Smooth muscle cell (in vitro differentiated cells): ENCODE measurements at regions not wholly inside any gene's neighbourhood (a gene's known extent, or its start where the extent isn't known, plus 50 kb on each side); places are given as distances from the start of the nearest gene placed in this dataset.

ENCODE experiments used
- DNase-seq: peaks from one replicate; lab custom pipeline; 2025; ENCODE audit not compliant: unreplicated experiment; lab: John Stamatoyannopoulos, UW
- H2AFZ ChIP-seq: fragments of 200-600 bp; sonication (generic); 2 replicates; pipeline ENCODE4 v1.6.0; 2016; ENCODE audit warnings: antibody characterized with exemption, low read depth, mild to moderate bottlenecking
- H3F3A ChIP-seq: fragments of 200-600 bp; sonication (generic); 2 replicates; pipeline ENCODE4 v1.6.0; 2017; ENCODE audit warnings: antibody characterized with exemption, low read depth
- H3K27ac ChIP-seq: fragments of 200-600 bp; sonication (generic); 2 replicates; pipeline ENCODE4 v1.5.1; 2016; ENCODE audit warnings: low read depth, mild to moderate bottlenecking
- H3K27me3 ChIP-seq: fragments of 200-600 bp; sonication (generic); 2 replicates; pipeline ENCODE4 v1.6.1; 2016; ENCODE audit warnings: low read depth, mild to moderate bottlenecking
- H3K36me3 ChIP-seq: fragments of 200-600 bp; sonication (generic); 2 replicates; pipeline ENCODE4 v1.5.1; 2016; ENCODE audit warnings: low read depth
- H3K4me1 ChIP-seq: fragments of 200-600 bp; sonication (generic); 2 replicates; pipeline ENCODE4 v1.5.1; 2016; ENCODE audit warnings: low read depth
- H3K4me2 ChIP-seq: fragments of 200-600 bp; sonication (generic); 2 replicates; pipeline ENCODE4 v1.6.0; 2016; ENCODE audit warnings: mild to moderate bottlenecking
- H3K4me3 ChIP-seq: fragments of 200-600 bp; sonication (generic); 2 replicates; pipeline ENCODE4 v1.5.1; 2016; ENCODE audit warnings: mild to moderate bottlenecking
- H3K79me2 ChIP-seq: fragments of 200-600 bp; sonication (generic); 2 replicates; pipeline ENCODE4 v1.6.0; 2016; ENCODE audit warnings: low read depth, mild to moderate bottlenecking
- H3K9ac ChIP-seq: fragments of 200-600 bp; sonication (generic); 2 replicates; pipeline ENCODE4 v1.6.0; 2016; ENCODE audit warnings: low read depth
- H3K9me3 ChIP-seq: fragments of 200-600 bp; sonication (generic); replicated peaks from 2 replicates; pipeline ENCODE4 v1.5.1; 2016; ENCODE audit warnings: low read depth
- H4K20me1 ChIP-seq: fragments of 200-600 bp; sonication (generic); 2 replicates; pipeline ENCODE4 v1.6.0; 2016; ENCODE audit warnings: low read depth
- CTCF ChIP-seq: fragments of 200-600 bp; sonication (generic); IDR thresholded peaks from 2 replicates; pipeline ENCODE4 v1.5.1; 2017; ENCODE audit warnings: borderline replicate concordance, mild to moderate bottlenecking, antibody characterized with exemption; ENCODE audit not compliant: insufficient read depth, poor library complexity, severe bottlenecking
- WGBS: methylation state at CpG from one replicate; pipeline ENCODE4 v1.1.7; 2016; ENCODE audit warnings: low lambda C conversion rate; 5-methylcytosine and 5-hydroxymethylcytosine counted together

DNA sequence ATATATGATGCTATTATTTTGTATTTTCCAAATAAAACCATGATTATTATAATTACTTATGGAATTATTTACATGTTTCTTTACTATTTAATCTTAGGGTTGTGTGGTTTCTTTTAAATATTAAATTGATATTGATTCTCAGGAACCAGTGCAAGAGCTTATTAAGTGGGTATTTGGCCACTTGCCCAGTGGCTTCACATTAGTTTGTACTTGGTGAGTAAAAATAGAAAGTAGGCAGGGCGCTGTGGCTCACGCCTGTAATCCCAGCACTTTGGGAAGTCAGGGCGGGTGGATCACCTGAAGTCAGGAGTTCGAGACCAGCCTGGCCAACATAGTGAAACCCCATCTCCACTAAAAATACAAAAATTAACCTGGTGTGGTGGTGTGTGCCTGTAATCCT is 497.1 kb downstream of the PTPRC start:
- Histone ChIP-seq H3K9me3 (no peaks in the 10 kb centered on the region), H3K9ac (no peak overlapping the region), H4K20me1 (no peaks in the 10 kb centered on the region), H3K27ac (no peak overlapping the region), H3K79me2 (no peaks in the 10 kb centered on the region), H3K4me1 (no peaks in the 10 kb centered on the region), H3K27me3 (no peaks in the 10 kb centered on the region), H2AFZ (no peak overlapping the region), H3K4me2 (no peak overlapping the region), H3F3A (no peaks in the 10 kb centered on the region), H3K4me3 (no peak overlapping the region), H3K36me3 (no peaks in the 10 kb centered on the region)
- no peak for DNase-seq
- TF ChIP-seq CTCF, result no peak
- WGBS, result 92% methylated on average over 4 of the region's 4 CpGs

DNA sequence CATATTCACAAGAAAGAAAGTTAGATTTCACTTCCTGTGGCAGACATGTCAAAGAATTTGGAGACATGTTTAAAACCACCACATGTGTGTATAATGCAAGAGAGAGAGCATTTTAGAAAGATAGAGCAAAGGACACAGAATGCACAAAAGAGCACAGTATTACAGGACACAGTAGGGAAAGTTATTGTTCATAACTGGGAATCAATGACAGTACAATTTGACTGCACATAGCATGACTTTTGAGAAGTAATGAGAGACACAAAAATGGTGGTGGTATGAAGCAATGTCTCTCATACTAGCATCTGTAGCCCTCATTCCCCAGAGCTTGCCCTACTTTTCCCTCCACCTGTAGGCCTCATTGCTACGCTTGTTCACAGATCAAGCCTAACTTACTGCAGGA is 499.2 kb downstream of the PTPRC start:
- no peaks in the 10 kb centered on the region for H3K36me3 ChIP-seq
- no peak overlapping the region for H3K9ac ChIP-seq
- 95% methylated on average over 1 of the region's 1 CpG for WGBS
- H2AFZ ChIP-seq, result no peak overlapping the region
- no peaks in the 10 kb centered on the region for H4K20me1 ChIP-seq
- no peaks in the 10 kb centered on the region for H3F3A ChIP-seq
- no peak for TF ChIP-seq CTCF
- H3K4me1 ChIP-seq, result no peaks in the 10 kb centered on the region
- H3K27ac ChIP-seq, result no peak overlapping the region
- H3K9me3 ChIP-seq, result no peaks in the 10 kb centered on the region
- no peaks in the 10 kb centered on the region for H3K79me2 ChIP-seq
- no peak overlapping the region for H3K4me3 ChIP-seq
- no peak overlapping the region for H3K4me2 ChIP-seq
- H3K27me3 ChIP-seq, result no peaks in the 10 kb centered on the region
- DNase-seq, result no peak

DNA sequence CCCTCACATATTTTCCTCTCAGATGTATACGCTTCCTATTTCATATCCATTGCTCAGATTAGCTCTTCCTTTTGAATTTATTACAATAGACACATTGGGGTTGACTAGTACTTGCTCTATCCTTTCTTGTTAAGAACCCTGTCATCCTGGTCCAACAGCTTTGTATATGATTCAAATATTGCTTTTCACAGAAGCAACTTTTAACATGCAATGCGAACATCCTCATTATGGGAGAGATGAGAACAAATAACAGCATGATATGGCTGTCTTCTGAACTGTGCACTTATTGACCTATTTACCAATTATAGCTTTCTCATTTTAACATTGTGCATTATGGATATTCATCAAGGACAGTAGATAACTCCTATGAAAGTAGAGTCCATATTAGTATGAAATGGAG is 510.8 kb downstream of the PTPRC start:
- H3K36me3 ChIP-seq, result no peaks in the 10 kb centered on the region
- H3K9ac ChIP-seq, result no peak overlapping the region
- 97% methylated on average over 2 of the region's 2 CpGs for WGBS
- no peak for TF ChIP-seq CTCF
- DNase-seq, result no peak
- no peak overlapping the region for H3K4me3 ChIP-seq
- no peak overlapping the region for H3K27ac ChIP-seq
- H4K20me1 ChIP-seq, result no peaks in the 10 kb centered on the region
- no peaks in the 10 kb centered on the region for H3F3A ChIP-seq
- no peaks in the 10 kb centered on the region for H3K27me3 ChIP-seq
- H3K79me2 ChIP-seq, result no peaks in the 10 kb centered on the region
- H3K4me2 ChIP-seq, result no peak overlapping the region
- H3K4me1 ChIP-seq, result no peaks in the 10 kb centered on the region
- no peak overlapping the region for H2AFZ ChIP-seq
- no peaks in the 10 kb centered on the region for H3K9me3 ChIP-seq

- TF ChIP-seq CTCF, result no peak
- WGBS, result 95% methylated on average over 1 of the region's 1 CpG
- DNase-seq, result no peak
- H3K9me3 ChIP-seq, result no peaks in the 10 kb centered on the region
- H3K4me3 ChIP-seq, result no peak overlapping the region
- no peak overlapping the region for H3K9ac ChIP-seq
- no peak overlapping the region for H3K4me2 ChIP-seq
- H3K4me1 ChIP-seq, result no peaks in the 10 kb centered on the region
- no peaks in the 10 kb centered on the region for H4K20me1 ChIP-seq
- H3K27ac ChIP-seq, result no peak overlapping the region
- H3K36me3 ChIP-seq, result no peaks in the 10 kb centered on the region
- H3K27me3 ChIP-seq, result no peaks in the 10 kb centered on the region
- H3F3A ChIP-seq, result no peaks in the 10 kb centered on the region
- no peak overlapping the region for H2AFZ ChIP-seq
- no peaks in the 10 kb centered on the region for H3K79me2 ChIP-seq
Observed at GRCh38 chr1:199150756-199151155, 511.9 kb downstream of the PTPRC start.
